ENCODE measurements at regions not wholly inside any gene's neighbourhood (a gene's known extent, or its start where the extent isn't known, plus 50 kb on each side); places are given as distances from the start of the nearest gene placed in this dataset.

GRCh38 chr18:45169610-45170009 is 445.7 kb upstream of the SLC14A2 start:
- no peak for DNase-seq

- no peak for DNase-seq
These were observed 443.5 kb upstream of the SLC14A2 start for GRCh38 chr18:45171679-45172191.

GRCh38 chr18:45173327-45173726 is 441.9 kb upstream of the SLC14A2 start:
- no peak for DNase-seq

GRCh38 chr18:45173799-45174519 is 441.3 kb upstream of the SLC14A2 start:
- no peak for DNase-seq

- DNase-seq = no peak
These were observed 440.6 kb upstream of the SLC14A2 start for GRCh38 chr18:45174629-45175136.

- DNase-seq = no peak
These were observed 439.8 kb upstream of the SLC14A2 start for GRCh38 chr18:45175511-45175910.

GRCh38 chr18:45186832-45187231 is 428.4 kb upstream of the SLC14A2 start:
- DNase-seq = no peak

- DNase-seq = no peak
These were observed 423.5 kb upstream of the SLC14A2 start for GRCh38 chr18:45191795-45192194.

GRCh38 chr18:45197526-45197970 is 417.7 kb upstream of the SLC14A2 start:
- no peak for DNase-seq

GRCh38 chr18:45198526-45198925 is 416.8 kb upstream of the SLC14A2 start:
- DNase-seq = no peak

GRCh38 chr18:45201029-45201428 is 414.2 kb upstream of the SLC14A2 start:
- no peak for DNase-seq

- DNase-seq = no peak
These were observed 413.8 kb upstream of the SLC14A2 start for GRCh38 chr18:45201489-45201888.

- no peak for DNase-seq
These were observed 413.2 kb upstream of the SLC14A2 start for GRCh38 chr18:45202061-45202460.

GRCh38 chr18:45203677-45204076 is 411.6 kb upstream of the SLC14A2 start:
- DNase-seq = no peak

- DNase-seq = no peak
These were observed 407.9 kb upstream of the SLC14A2 start for GRCh38 chr18:45207328-45207727.

- no peak for DNase-seq
These were observed 407.1 kb upstream of the SLC14A2 start for GRCh38 chr18:45208164-45208563.

- DNase-seq = peak; percentile 85
These were observed 402.9 kb upstream of the SLC14A2 start for GRCh38 chr18:45212181-45213039.

- DNase-seq = no peak
These were observed 402.3 kb upstream of the SLC14A2 start for GRCh38 chr18:45213040-45213333.

GRCh38 chr18:45218436-45218835 is 396.8 kb upstream of the SLC14A2 start:
- no peak for DNase-seq

- DNase-seq = no peak
These were observed 393.9 kb upstream of the SLC14A2 start for GRCh38 chr18:45221363-45221762.

GRCh38 chr18:45222180-45222579 is 393.1 kb upstream of the SLC14A2 start:
- no peak for DNase-seq

- no peak for DNase-seq
These were observed 388.1 kb upstream of the SLC14A2 start for GRCh38 chr18:45227001-45227742.

GRCh38 chr18:45228796-45229388 is 386.4 kb upstream of the SLC14A2 start:
- no peak for DNase-seq
